CD4-positive, alpha-beta T cell treated with Interleukin-6 for 4 hours (primary cell): ENCODE measurements at regions not wholly inside any gene's neighbourhood (a gene's known extent, or its start where the extent isn't known, plus 50 kb on each side); places are given as distances from the start of the nearest gene placed in this dataset.

Experiments
- DNase-seq: peaks from one replicate; pipeline ENCODE4 v3.0.0-alpha.2; 2020; ENCODE audit warnings: mixed read lengths

GRCh38 chr2:8193686-8194615 lies 487.9 kb upstream of the ID2 start:
- DNase-seq, result no peak

GRCh38 chr2:8195784-8196183 lies 486.1 kb upstream of the ID2 start:
- DNase-seq, result no peak

- DNase-seq, result no peak
Measured at GRCh38 chr2:8196316-8196715, 485.5 kb upstream of the ID2 start.

DNA sequence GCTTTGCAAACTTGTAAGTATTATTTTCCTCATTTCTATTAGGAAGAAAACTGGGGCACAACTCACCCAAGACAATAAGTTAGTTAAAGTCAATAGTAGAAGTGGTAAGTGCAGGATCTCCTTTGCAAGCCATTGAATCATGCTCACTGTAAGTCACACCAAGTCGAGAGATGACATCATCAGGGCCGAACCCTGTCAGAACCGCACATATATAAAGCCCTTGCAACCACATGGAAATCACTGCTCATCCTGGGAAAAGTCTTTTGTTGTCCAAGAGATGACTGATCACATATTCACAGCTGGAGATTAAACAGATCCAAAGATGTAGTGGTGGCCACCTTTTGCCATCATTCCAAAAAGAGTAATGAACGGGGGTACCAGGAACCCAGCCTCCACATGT lies 484.8 kb upstream of the ID2 start:
- no peak for DNase-seq

- no peak for DNase-seq
Measured at GRCh38 chr2:8197825-8198224, 484.0 kb upstream of the ID2 start.

DNA sequence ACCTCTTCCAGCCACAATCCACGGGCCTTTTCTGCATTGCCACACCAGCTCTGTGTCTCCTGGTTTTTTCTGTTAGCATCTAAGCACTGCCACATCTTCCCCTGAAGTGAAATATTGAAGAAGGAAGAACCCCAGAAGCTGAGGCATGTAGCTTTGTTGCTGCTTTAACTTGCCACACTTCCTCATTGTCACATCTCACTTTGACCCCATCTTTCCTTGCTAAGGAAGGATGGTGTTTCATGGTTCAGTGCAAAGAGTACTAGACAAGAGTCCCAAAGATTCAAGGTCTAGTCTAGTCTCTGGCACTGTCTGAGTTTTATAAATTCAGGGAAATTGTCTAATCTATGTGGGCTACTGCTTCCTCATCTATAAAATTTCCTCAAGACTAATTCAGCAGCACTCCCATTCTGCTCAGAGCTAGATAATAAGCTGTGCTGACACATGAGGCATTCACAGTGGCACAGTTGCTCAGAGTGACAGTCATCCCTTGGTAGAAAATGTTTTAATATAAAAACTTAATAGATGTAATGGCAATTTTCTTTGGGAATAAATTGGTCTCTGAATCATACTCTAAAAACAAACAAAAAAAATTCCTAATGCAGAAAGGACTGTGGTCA lies 483.0 kb upstream of the ID2 start:
- DNase-seq, result no peak

DNA sequence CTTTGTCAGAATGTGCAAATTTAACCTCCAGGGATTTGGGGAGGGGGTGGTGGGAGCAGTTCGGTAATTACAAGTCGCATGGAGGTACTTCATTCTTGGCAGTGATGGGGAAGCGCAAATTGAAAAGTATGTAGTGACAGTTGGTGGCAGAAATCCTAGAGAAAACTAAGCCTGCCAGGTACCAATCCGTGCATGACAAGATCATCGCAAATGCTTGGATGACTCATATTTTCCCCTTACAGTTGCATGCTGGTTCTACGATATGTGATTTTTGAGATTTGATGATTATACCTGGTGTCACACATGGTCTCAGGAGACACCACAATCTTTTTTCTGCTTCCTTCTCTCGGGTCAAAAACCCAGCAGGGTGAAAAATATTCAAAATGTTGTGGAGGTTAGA lies 479.7 kb upstream of the ID2 start:
- DNase-seq, result no peak

DNA sequence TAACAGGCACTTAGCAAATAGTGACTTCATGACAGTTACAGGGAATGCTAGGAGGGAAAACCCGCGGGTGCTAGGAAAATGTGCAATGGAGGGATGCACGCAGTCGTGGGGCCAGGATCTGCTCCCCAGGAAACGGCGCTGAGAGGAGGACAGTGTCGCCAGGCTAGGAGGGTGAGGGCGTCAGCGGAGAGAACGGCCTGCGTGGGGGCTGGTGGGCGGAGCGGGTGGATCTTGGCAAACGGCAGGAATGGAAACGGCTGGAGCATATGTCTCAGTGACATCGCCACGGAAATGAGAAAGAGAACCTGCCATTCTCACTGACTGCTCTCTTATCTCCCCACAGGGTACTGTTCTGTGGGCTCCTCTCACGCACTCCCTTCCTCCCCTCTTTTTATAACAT lies 478.5 kb upstream of the ID2 start:
- DNase-seq, result no peak

DNA sequence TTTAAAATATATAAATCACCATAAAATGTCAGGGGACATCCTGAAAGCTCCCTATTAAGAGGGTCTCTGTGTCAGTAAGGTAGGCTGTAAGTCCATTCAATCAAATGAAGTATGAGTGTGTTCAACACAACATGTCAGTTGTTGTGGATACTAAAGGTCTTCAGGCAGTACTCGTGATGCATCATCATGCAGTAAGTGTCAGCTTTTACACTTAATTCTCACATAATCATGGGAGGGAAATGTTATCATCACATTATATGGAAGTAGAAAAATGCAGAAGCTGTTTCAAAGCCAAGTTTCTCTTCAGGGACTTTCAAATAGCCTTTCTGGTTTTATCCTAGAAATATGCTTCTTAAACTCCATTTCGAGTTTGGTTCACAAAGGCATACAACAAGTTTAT lies 477.1 kb upstream of the ID2 start:
- no peak for DNase-seq

- no peak for DNase-seq
Measured at GRCh38 chr2:8209494-8209893, 472.4 kb upstream of the ID2 start.

GRCh38 chr2:8211384-8211783 lies 470.5 kb upstream of the ID2 start:
- no peak for DNase-seq

DNA sequence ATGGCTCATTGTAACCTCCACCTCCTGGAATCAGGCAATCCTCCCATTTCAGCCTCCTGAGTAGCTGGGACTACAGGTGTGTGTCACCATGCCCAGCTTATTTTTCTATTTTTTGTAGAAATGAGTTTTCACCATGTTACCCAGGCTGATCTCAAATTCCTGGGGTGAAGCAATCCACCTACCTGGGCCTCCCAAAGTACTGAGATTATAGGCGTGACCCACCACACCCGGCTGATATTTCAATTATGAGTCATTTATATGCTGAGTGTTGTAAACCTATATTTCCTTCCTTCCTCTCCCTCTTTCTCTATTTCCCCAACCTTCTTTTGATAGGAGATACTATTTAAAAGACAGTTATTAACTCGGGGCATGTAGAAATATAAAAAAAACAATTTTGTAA lies 469.6 kb upstream of the ID2 start:
- no peak for DNase-seq

- no peak for DNase-seq
Measured at GRCh38 chr2:8214036-8214615, 467.7 kb upstream of the ID2 start.

GRCh38 chr2:8215159-8215863 lies 466.5 kb upstream of the ID2 start:
- DNase-seq, result no peak

DNA sequence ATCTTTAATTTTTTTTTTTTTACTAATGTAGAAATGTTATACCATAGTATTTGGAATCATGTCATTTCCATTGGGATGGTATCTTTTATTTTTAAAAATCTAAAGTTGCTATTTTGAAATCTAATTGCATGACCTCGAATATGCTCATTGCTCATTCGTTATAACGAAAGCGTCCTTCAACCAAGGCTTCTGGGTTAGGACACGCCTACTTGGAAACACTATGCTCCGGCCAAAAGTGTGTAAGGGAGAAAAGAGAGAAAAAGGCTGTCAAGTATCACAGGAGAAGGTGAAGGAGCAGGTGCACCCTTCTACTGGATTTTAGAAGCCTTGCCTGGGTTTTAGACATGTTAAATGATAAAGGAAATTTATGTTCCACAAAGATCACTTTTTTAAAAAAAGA lies 465.9 kb upstream of the ID2 start:
- no peak for DNase-seq

DNA sequence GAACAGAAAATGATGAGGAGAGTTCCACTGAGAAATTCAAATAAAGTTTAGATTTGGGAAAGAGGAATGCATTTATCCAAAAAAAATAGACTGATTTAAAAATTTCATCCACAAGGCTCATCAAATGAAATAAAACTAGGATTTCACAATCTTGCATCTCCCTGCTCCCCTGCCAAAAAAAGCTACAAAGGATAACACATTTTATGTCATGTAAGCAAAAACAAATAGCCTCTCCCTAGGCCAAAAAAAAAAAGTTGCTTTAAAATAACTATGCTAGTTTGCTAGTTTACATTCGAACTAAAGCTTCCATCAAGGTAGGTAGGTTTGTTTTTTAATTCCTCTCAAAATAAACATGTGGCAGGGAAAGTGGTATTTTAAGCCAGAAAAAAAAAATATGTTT lies 465.5 kb upstream of the ID2 start:
- DNase-seq, result no peak

- DNase-seq, result no peak
Measured at GRCh38 chr2:8217468-8218030, 464.3 kb upstream of the ID2 start.

- DNase-seq, result no peak
Measured at GRCh38 chr2:8219096-8219495, 462.8 kb upstream of the ID2 start.

DNA sequence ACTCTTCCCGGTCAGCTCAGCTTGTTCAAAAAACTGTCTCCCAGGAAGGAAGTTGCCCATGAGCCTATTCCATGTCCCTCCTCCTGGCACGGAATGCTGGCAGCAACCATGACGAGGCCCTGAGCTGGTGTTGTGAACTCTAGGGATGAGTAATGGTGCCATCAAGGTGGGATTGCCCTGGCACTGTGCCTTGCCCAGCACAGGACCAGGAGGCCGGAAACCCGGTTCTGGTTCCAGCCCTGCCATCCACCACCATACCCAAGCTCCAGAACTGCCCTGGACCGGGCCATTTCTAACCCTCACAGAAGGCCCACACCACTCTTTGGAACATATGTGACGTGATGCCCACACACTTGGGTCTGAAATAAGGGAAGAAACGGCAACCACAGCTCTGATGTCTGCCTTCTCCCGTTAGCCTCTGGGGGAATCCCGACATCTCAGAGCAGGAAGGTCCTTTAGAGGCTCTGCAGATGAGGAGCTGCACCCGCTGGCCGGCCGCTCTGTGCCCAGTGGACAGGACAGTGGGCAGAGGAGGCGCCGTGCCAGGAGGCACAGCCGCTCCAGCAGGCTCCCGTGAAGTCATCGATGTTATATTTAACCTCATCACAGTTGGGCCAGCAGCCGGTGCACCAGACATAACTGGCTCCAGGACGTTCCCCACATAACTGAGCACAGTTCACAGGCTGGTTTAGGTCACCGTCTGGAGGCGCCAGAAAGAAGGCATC lies 462.1 kb upstream of the ID2 start:
- no peak for DNase-seq

DNA sequence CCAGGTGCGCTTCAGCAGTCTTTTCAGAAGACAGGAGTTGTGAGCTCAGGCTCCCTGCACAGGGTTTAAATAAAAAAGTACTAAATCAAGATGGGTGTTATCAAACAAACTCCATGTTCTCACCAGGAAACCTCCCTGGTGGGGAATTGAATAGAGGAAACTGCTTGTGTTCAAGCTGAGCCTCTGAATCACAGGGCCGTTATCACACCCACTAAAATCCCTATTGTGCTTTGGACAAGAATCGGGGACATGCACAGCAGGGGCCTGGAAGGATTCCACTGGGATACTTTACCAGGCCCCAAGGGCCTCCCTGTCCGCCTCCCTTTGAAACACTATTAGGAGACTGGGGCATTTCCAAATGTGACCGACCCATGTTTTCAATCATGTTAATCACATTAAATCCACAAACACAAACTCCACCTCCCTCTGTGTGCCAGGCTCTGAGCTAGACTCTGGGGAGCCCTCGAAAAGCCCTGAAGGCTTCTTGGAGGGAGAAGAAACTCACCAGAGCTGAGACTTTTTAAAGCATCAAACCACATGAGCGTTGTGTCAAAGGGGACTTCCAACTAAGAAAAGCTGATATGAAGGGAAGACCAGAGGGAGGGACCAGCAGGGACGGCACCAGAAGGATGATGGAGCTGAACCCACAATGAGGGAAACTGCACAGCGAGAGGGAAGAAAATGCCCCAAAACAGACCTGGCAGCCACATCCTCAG lies 458.7 kb upstream of the ID2 start:
- DNase-seq, result no peak

DNA sequence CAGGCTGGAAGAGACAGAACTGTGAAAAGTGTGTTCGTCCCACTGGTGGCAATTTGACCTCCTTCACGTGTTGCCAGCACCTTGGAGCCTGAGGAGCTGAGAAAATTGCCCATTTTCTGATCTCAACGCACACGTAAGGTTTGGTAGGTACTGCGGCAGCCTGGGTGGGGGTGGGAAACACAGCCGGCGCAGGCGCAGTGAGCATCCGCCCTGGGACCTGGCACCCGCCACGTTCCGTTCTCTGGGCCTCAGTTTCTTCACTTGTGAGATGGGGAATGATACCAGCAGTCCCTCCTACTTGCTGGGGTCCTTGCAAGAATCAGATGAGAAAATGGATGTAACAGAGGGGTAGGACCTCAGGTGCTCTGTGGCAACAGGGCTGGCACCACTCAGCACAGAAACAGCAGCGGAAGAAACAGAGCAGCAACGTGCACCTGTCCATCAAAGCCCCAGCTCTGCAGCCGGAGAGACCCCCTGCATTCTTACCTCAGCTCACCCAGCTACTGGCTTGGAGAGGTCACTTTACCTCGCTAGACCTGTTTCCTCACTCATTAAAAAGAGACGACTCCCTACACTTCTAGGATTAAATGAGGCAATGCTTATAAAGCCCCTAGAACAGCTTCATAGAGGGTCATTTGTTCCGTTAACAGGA lies 458.0 kb upstream of the ID2 start:
- DNase-seq, result no peak
